H1 (cell line): ENCODE measurements at regions not wholly inside any gene's neighbourhood (a gene's known extent, or its start where the extent isn't known, plus 50 kb on each side); places are given as distances from the start of the nearest gene placed in this dataset.

Experiments
- EZH2 ChIP-seq: fragments of 200-600 bp; sonication (generic); IDR thresholded peaks from 2 replicates; pipeline ENCODE4 v1.7.1; 2012; ENCODE audit warnings: low read depth, mild to moderate bottlenecking, moderate library complexity, low read length, inconsistent platforms; ENCODE audit not compliant: severe bottlenecking
- TF ChIP-seq, protein P1 (sequence below), 3 experiments: IDR thresholded peaks; 1 replicate in 2 of 3; 2 replicates in 1 of 3; pipeline versions ENCODE4 v1.5.1 to v1.6.1; 2011; ENCODE audit warnings: low read length in 3 of 3, mild to moderate bottlenecking in 3 of 3, inconsistent platforms in 2 of 3, low read depth in 1 of 3, moderate library complexity in 1 of 3; ENCODE audit not compliant: insufficient read depth in 1 of 3; ENCODE audit errors: control extremely low read depth in 1 of 3

DNA sequence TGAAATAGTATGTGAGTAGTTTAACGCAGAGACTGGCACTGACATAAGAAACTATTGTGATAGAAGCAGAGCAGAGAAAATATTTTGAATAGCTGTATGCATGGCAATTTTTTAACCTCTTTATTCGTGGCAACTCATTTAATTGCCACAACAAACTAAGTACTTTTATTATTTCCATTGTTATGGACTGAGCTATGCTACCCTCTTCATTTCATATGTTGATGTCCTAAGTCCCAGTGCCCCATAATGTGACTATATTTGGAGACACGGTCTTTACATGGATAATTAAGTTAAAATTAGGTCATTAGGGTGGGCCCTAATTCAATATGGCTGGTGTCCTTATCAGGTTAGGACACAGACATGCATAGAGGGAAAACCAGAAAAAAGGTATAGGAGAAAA is 86.1 kb upstream of the PRSS3 start:
- TF ChIP-seq, protein P1, sequence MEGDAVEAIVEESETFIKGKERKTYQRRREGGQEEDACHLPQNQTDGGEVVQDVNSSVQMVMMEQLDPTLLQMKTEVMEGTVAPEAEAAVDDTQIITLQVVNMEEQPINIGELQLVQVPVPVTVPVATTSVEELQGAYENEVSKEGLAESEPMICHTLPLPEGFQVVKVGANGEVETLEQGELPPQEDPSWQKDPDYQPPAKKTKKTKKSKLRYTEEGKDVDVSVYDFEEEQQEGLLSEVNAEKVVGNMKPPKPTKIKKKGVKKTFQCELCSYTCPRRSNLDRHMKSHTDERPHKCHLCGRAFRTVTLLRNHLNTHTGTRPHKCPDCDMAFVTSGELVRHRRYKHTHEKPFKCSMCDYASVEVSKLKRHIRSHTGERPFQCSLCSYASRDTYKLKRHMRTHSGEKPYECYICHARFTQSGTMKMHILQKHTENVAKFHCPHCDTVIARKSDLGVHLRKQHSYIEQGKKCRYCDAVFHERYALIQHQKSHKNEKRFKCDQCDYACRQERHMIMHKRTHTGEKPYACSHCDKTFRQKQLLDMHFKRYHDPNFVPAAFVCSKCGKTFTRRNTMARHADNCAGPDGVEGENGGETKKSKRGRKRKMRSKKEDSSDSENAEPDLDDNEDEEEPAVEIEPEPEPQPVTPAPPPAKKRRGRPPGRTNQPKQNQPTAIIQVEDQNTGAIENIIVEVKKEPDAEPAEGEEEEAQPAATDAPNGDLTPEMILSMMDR (IDR thresholded peaks at IDR 0.05; ENCODE audit: control extremely low read depth in 1 of 3, insufficient read depth in 1 of 3, low read depth in 1 of 3, low read length in 3 of 3): no peak
- TF ChIP-seq EZH2: no peak
